Peyer's patch (tissue), 4 donors: ENCODE measurements at regions not wholly inside any gene's neighbourhood (a gene's known extent, or its start where the extent isn't known, plus 50 kb on each side); places are given as distances from the start of the nearest gene placed in this dataset.

Source experiments
- DNase-seq, 3 donors: peaks; one replicate each; pipeline ENCODE4 v3.0.0-alpha.2; 2017 to 2019
- H3K27ac ChIP-seq, 4 donors: fragments of 200-600 bp; sonication (generic); one replicate each; pipeline ENCODE4 v1.5.1; 2016 to 2019
- H3K27me3 ChIP-seq, 2 donors: fragments of 200-600 bp; sonication (generic); one replicate each; pipeline ENCODE4 v1.5.1; 2019
- H3K36me3 ChIP-seq, 3 donors: fragments of 200-600 bp; sonication (generic); one replicate each; pipeline ENCODE4 v1.5.1; 2016 to 2019
- H3K4me1 ChIP-seq, 4 donors: fragments of 200-600 bp; sonication (generic); one replicate each; pipeline ENCODE4 v1.5.1; 2016 to 2019
- H3K4me3 ChIP-seq, 4 donors: fragments of 200-600 bp; sonication (generic); 1 replicate in 3 of 4; 2 replicates in 1 of 4; pipeline ENCODE4 v1.5.1; 2016 to 2019; ENCODE audit warnings: mild to moderate bottlenecking in 1 of 4
- H3K9me3 ChIP-seq, 4 donors: fragments of 200-600 bp; sonication (generic); one replicate each; pipeline ENCODE4 v1.5.1; 2016 to 2019; ENCODE audit warnings: mild to moderate bottlenecking in 1 of 4
- POLR2A ChIP-seq, 2 donors: fragments of 450-650 bp; IDR thresholded peaks; one replicate each; pipeline ENCODE4 v1.5.1; 2017; ENCODE audit warnings: antibody characterized with exemption in 2 of 2, mild to moderate bottlenecking in 2 of 2, moderate library complexity in 2 of 2
- TF ChIP-seq, protein P1 (sequence below), 6 experiments: fragments of 450-650 bp in 4 of 6; fragments of 200-600 bp in 2 of 6; sonication (generic) in 1 of 6; IDR thresholded peaks; one replicate each; pipeline ENCODE4 v1.5.1; 2017 to 2019; ENCODE audit warnings: antibody characterized with exemption in 6 of 6, mild to moderate bottlenecking in 3 of 6, moderate library complexity in 1 of 6

DNA sequence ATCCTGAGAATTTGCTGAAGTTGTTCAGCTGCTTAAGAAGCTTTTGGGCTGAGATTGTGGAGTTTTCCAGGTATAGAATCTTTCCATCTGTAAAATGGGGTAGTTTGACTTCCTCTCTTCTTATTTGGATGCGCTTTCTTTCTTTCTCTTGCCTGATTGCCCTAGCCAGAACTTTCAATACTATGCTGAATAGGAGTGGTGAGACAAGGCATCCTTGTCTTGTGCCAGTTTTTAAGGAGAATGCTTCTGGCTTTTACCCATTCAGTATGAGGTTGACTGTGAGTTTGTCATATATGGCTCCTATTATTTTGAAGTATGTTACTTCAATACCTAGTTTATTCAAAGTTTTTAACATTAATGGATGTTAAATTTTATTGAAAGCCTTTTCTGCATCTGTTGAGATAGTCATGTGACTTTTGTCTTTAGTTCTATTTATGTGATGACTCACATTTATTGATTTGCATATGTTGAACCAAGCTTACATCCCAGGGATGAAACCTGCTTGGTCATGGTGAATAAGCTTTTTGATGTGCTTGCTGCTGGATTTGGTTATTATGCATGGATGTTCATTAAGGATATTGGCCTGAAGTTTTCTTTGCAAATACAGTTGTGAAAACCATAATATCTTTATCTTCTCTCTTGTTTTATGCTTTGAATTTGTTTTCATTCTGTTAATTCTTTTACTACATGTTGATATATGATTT lies 573.8 kb upstream of the NDST4 start:
- DNase-seq, result no peak
- H3K4me1 ChIP-seq, result no peaks in the 10 kb centered on the region
- no peak overlapping the region for H3K27ac ChIP-seq
- no peak overlapping the region for H3K4me3 ChIP-seq
- no peaks in the 10 kb centered on the region for H3K27me3 ChIP-seq
- TF ChIP-seq, protein P1, sequence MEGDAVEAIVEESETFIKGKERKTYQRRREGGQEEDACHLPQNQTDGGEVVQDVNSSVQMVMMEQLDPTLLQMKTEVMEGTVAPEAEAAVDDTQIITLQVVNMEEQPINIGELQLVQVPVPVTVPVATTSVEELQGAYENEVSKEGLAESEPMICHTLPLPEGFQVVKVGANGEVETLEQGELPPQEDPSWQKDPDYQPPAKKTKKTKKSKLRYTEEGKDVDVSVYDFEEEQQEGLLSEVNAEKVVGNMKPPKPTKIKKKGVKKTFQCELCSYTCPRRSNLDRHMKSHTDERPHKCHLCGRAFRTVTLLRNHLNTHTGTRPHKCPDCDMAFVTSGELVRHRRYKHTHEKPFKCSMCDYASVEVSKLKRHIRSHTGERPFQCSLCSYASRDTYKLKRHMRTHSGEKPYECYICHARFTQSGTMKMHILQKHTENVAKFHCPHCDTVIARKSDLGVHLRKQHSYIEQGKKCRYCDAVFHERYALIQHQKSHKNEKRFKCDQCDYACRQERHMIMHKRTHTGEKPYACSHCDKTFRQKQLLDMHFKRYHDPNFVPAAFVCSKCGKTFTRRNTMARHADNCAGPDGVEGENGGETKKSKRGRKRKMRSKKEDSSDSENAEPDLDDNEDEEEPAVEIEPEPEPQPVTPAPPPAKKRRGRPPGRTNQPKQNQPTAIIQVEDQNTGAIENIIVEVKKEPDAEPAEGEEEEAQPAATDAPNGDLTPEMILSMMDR (IDR thresholded peaks at IDR 0.05), result no peak
- no peak for TF ChIP-seq POLR2A (IDR thresholded peaks at IDR 0.05)
- H3K9me3 ChIP-seq, result no peaks in the 10 kb centered on the region
- no peaks in the 10 kb centered on the region for H3K36me3 ChIP-seq

DNA sequence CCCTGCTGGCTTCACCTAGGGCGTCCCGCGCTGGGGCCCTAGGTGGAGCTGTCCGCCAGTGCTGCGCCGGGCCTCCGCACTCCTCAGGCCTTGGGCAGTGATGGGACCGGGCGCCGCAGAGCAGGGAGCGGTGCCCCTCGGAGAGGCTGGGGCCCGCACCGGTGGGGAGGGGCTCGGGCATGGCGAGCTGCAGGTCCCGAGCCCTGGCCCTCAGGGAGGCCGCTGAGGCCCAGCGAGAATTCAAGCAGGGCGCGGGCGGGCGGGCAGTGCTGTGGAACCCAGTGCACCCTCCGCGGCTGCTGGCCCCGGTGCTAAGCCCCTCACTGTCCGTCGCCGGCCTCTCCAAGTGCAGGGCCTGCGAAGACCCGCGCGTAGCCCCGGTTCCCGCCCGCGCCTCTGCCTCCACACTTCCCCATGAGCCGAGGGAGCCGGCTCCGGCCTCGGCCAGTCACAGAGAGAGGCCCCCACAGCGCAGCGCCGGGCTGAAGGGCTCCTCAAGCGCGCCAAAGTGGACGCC lies 565.1 kb upstream of the NDST4 start:
- H3K36me3 ChIP-seq, result no peaks in the 10 kb centered on the region
- DNase-seq, result no peak
- no peak overlapping the region for H3K27ac ChIP-seq
- H3K27me3 ChIP-seq, result no peaks in the 10 kb centered on the region
- no peaks in the 10 kb centered on the region for H3K4me1 ChIP-seq
- TF ChIP-seq, protein P1 (IDR thresholded peaks at IDR 0.05), result no peak
- TF ChIP-seq POLR2A (IDR thresholded peaks at IDR 0.05), result no peak
- H3K9me3 ChIP-seq, result no peaks in the 10 kb centered on the region
- no peak overlapping the region for H3K4me3 ChIP-seq

DNA sequence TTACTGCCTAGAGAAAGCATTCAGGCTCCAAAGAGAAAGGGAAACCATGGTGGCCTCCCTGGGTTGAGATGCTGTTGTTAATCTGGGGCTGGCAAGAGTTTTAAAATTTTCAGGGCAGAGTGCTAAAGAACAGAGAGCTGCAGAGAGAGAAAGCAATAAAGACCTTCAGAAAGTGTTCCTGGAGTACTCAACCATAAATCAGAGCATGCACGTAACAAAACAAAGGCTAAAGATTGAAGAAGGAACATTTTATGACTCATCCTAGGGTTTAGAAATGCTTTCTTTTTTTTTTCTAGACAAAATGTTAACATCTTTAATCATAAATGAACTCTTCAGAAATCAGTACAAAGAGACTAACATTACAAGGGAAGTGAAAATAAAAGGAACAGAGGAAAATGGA lies 562.3 kb upstream of the NDST4 start:
- DNase-seq, result no peak
- H3K27ac ChIP-seq, result no peak overlapping the region
- no peaks in the 10 kb centered on the region for H3K4me1 ChIP-seq
- no peaks in the 10 kb centered on the region for H3K36me3 ChIP-seq
- H3K4me3 ChIP-seq, result no peak overlapping the region
- no peaks in the 10 kb centered on the region for H3K9me3 ChIP-seq
- TF ChIP-seq POLR2A (IDR thresholded peaks at IDR 0.05), result no peak
- TF ChIP-seq, protein P1 (IDR thresholded peaks at IDR 0.05), result no peak
- no peaks in the 10 kb centered on the region for H3K27me3 ChIP-seq

DNA sequence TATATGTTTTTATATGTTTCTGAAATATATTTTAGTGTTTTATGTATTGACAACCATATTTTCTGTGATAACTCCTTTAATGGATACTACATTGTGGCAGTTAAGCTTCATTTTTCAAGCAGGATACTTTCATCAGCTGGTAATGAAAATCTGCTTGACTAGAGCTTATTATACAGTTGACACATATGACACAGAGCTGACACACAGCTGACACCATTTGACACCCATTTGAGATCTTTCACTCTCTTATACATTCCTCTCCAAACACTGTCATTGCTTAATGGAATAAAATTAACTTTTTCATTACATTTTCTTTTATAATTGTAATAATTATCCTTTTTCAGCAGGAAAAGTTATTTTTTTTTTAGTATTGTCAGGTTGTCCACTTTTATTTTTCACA lies 561.1 kb upstream of the NDST4 start:
- H3K4me1 ChIP-seq, result no peaks in the 10 kb centered on the region

DNA sequence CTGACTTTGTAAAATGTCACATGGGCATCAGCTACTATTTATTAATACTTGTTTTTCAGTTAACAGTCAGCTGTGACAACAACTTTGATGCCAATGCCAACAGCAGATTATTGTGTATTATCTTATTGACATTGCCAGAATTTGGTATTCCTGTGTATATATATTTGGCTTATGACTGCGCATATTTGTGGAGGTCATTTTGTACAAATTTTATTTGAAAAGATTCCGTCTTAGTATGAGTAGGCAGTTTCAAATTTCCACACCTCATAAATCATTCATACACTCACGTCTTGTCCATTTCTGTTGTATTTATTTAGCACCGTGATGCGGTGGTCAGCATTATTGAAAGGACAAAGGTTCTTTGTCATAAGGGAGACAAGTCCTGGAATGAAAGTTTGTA lies 558.2 kb upstream of the NDST4 start:
- Histone ChIP-seq H3K36me3 (no peaks in the 10 kb centered on the region), H3K4me3 (no peak overlapping the region)
- TF ChIP-seq POLR2A (IDR thresholded peaks at IDR 0.05), result no peak
- TF ChIP-seq, protein P1 (IDR thresholded peaks at IDR 0.05), result no peak

More for the DNA sequence above, 561.1 kb upstream of the NDST4 start:
- Histone ChIP-seq H3K27me3 (no peaks in the 10 kb centered on the region), H3K27ac (no peak overlapping the region), H3K9me3 (no peaks in the 10 kb centered on the region), H3K36me3 (no peaks in the 10 kb centered on the region), H3K4me3 (no peak overlapping the region)
- no peak for DNase-seq
- TF ChIP-seq, protein P1 (IDR thresholded peaks at IDR 0.05), result no peak
- TF ChIP-seq POLR2A (IDR thresholded peaks at IDR 0.05), result no peak

More for the DNA sequence above, 558.2 kb upstream of the NDST4 start:
- Histone ChIP-seq H3K27ac (no peak overlapping the region), H3K4me1 (no peaks in the 10 kb centered on the region), H3K9me3 (no peaks in the 10 kb centered on the region), H3K27me3 (no peaks in the 10 kb centered on the region)
- DNase-seq, result no peak
